22Rv1 (cell line): ENCODE measurements at regions not wholly inside any gene's neighbourhood (a gene's known extent, or its start where the extent isn't known, plus 50 kb on each side); places are given as distances from the start of the nearest gene placed in this dataset.

ENCODE experiments used
- H3K27ac ChIP-seq: fragments of 450-650 bp; 2 replicates; pipeline ENCODE4 v1.5.1; 2017
- CTCF ChIP-seq: fragments of 450-650 bp; IDR thresholded peaks from 2 replicates; pipeline ENCODE4 v1.5.1; 2017; ENCODE audit warnings: mild to moderate bottlenecking
- ZFX ChIP-seq: fragments of 450-650 bp; IDR thresholded peaks from 2 replicates; pipeline ENCODE4 v1.6.1; 2017; ENCODE audit warnings: antibody characterized with exemption, borderline replicate concordance

- H3K27ac ChIP-seq: no peak overlapping the region
- no peak for TF ChIP-seq ZFX
- no peak for TF ChIP-seq CTCF
These were observed 180.1 kb upstream of the ARID2 start for GRCh38 chr12:45549337-45549902.

GRCh38 chr12:45553204-45553603 is 176.3 kb upstream of the ARID2 start:
- no peak overlapping the region for H3K27ac ChIP-seq
- TF ChIP-seq ZFX: no peak
- no peak for TF ChIP-seq CTCF

- no peak overlapping the region for H3K27ac ChIP-seq
- TF ChIP-seq CTCF (no peak), ZFX (no peak)
These were observed 172.5 kb upstream of the ARID2 start for GRCh38 chr12:45557016-45557415.

- TF ChIP-seq ZFX (no peak), CTCF (no peak)
- no peak overlapping the region for H3K27ac ChIP-seq
These were observed 171.2 kb upstream of the ARID2 start for GRCh38 chr12:45558353-45558752.

- H3K27ac ChIP-seq: no peak overlapping the region
- TF ChIP-seq CTCF: no peak
- TF ChIP-seq ZFX: no peak
These were observed 170.0 kb upstream of the ARID2 start for GRCh38 chr12:45559537-45559936.

- H3K27ac ChIP-seq: no peak overlapping the region
- no peak for TF ChIP-seq CTCF
- TF ChIP-seq ZFX: no peak
These were observed 168.8 kb upstream of the ARID2 start for GRCh38 chr12:45560689-45561088.

GRCh38 chr12:45561488-45561887 is 168.0 kb upstream of the ARID2 start:
- TF ChIP-seq CTCF (no peak), ZFX (no peak)
- no peak overlapping the region for H3K27ac ChIP-seq
